ENCODE measurements at regions not wholly inside any gene's neighbourhood (a gene's known extent, or its start where the extent isn't known, plus 50 kb on each side); places are given as distances from the start of the nearest gene placed in this dataset.

DNA sequence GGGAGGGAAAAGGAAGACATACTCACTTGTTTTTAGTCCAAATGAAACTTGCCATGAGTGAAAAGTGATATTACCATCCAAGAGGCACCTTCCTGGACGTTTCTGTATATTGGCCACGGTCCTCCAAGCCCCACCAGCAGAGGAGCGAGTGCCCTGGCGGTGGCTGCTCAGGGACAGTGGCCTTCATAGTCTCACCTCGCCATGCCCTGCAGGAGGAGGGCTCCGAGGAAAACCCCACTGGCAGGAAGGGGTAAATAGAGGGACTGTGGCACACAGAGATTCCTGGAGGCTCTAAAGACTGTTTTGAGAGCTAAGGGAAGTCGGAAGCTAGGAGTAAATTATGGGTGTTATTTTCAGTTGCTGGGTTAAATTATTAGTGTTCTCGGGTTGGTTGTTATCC, 98.4 kb upstream of the UBL3 start:
- no peak for DNase-seq

DNA sequence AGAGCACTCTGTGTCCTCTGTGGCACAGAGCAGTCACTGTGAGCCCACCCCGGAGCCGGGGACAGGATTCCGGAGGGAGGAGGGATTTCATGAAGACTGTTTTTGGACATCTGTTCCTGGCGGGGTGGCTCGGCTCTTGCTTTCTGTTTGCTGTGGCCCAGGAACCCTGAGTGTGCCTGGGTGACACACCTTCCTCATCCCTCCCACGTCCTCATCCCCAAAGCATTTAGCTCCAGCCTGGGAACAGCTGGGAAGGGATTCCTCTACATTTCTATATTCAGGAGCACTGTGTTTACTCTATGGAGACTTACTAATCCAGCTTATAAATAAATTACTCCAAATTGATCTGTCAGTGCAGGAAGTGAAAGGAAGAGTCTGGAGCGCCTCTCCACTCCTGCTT, 97.8 kb upstream of the UBL3 start:
- DNase-seq, result no peak

DNA sequence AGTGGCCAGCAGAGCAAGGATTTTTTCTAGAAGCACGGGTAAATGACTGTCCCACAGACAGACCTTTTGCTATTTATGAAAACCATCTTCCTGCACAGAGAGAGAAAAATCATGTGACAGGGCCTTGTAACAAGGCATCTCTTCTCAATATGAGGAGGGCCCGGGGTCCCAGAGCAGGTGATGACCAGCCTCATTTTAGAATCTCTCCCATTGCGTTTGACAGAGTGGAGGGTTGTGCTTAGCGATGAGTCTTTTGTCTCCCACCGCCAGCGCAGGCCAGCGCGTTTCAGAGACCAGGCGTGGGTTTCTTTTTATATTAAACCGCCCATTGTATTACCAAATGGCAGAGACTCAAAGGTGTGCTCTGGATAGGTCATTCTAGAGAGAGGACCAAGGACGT, 97.4 kb upstream of the UBL3 start:
- DNase-seq, result no peak

DNA sequence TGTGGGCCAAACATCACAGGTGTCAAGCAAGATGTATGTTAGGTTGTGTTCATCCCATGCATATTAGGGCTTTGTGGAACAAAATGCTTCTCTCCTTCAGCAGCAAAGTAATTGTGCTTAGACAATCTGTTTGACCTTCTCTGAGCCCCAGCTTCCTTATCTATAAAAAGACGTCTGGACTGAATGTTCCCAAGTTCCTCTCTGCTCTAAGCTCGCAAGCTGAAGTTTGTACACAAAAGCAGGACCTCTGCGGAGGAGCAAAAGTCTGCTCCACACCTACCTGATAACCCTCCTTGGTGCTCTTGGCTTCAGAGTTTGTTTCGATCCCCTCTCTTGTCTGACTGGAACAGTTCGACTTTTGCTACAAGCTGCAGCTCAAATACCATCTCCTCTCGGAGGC, 95.7 kb upstream of the UBL3 start:
- DNase-seq, result no peak

- DNase-seq, result no peak
Measured at GRCh38 chr13:29943686-29944085, 93.3 kb upstream of the UBL3 start.

DNA sequence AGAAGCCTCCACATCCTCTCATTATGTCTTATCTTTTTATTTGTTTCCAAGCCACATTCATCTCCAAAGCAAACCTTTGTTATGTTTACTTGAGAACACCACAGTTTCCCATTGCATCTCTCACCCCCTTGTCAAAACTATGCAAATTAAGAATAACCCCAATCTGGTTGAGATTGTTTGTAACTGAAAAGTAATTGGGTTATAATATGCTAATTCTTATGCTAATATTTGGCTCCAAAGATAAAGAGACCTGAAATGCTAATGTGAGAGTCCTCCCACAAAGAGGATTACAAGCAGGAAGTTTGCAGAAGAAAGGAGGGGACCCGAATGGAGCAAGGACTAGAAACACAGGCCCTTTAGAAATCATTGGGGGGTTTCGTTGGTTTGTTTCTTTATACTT, 92.9 kb upstream of the UBL3 start:
- DNase-seq, result no peak

- DNase-seq, result no peak
Measured at GRCh38 chr13:29940715-29941114, 90.3 kb upstream of the UBL3 start.

DNA sequence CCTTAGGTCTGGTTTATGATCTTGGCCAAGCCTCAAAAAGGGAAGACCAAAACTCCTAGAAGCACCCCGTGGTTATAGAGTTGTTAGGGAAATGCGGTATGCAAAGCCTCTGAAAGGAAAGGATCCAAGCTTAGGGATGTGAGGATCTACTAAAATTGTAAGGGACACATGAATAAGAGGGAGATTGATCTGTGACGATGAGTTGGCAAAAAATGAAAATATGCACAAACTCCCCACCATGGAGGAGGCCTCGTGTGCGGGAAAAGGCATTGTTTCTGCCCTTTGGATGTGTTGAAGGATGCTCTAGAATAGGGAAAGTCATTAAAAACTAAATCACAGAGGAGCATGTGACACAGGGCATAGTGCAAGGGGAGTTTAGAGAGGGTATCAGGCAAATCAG, 88.7 kb upstream of the UBL3 start:
- no peak for DNase-seq

DNA sequence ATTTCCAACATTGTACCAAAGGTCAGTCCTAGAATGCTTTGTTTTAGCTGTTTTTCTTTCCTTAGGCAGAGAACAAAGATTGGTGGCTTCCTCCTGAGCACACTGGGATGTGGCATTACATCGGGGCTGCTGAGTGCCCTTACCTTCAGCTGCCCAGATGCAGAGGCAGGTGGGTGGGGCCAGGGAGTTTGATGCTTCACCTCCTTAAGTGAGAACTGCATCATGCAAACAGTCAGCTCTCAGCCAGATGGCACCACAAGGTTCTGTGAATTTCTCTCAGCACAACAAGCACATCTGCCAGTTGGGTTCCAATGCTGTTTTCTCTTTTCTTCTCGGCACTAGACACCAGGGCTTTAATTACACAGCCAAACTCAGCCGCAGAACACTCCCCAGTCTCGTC, 87.4 kb upstream of the UBL3 start:
- DNase-seq, result peak; percentile 92

DNA sequence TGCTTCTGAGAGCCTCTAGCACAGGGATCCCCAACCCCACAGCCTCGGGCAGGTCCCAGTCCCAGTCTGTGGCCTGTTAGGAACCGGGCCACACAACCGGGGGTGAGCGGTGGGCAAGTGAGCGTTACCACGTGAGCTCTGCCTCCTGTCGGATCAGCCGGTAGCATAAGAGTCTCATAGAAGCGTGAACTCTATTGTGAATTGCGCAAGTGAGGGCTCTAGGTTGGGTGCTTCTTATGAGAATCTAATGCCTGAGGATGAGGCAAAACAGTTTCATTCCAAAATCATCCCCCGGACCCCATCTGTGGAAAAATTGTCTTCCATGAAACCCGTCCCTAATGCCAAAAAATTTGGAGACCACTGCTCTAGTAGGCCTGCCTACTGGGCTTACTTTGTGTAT, 87.0 kb upstream of the UBL3 start:
- no peak for DNase-seq

- DNase-seq, result no peak
Measured at GRCh38 chr13:29936956-29937355, 86.5 kb upstream of the UBL3 start.

DNA sequence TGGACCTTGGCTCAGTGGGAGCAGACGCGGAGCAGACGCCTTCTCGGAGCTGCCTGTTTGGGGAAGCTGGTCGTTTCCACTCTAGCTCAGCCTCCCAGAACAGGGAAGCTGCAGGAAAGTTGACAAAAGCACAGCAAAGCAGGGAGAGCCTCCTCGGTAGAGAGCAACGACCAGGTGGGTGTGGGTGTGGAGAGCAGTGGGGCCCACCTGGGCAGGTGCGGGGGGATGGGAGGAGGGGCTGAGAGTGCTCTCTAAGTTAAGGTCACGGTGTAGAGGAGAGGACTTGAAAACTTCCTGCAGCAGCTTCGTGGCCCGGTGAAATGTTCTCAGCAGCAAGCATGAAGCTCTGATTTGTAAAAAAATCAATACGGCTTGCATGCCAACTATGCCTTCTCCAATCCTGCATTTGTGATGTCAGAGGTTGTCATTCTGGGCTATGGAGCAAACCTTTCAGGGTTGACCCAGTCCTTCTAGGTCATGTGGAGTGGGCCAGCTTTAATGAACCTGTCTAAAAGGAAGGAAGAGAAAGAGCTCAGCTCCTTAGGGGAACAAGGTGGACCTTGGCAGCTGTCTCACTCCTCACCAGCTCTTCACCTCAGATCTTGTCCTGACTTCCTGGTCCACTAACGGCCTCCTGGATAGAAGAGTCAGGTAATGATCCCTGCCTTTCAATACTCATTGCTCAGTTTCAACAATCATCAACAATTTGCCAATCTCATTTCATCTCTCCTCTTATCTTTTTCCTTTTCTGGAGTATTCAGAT, 85.8 kb upstream of the UBL3 start:
- no peak for DNase-seq

GRCh38 chr13:29935309-29935981, 85.0 kb upstream of the UBL3 start:
- no peak for DNase-seq

GRCh38 chr13:29934531-29935308, 84.3 kb upstream of the UBL3 start:
- DNase-seq, result peak; percentile 63

DNA sequence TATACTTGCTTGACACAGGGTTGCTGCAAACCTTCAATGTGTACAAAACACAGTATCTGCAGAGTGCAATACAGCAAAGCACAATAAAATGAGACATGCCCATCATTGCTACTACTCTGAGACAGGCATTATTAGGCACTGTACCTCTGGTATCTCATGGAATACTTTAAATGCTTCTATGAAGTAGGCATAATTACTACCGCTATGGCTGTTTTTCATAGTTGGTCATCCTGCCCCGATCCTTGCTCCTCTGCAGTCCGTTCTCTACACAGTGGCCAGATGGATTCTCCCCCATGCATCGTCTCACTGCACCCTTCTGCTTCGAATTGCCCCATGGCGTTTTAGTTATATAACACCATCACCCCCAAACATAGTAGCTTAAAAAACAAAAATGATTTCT, 83.0 kb upstream of the UBL3 start:
- no peak for DNase-seq

GRCh38 chr13:29931696-29932095, 81.3 kb upstream of the UBL3 start:
- DNase-seq, result no peak

DNA sequence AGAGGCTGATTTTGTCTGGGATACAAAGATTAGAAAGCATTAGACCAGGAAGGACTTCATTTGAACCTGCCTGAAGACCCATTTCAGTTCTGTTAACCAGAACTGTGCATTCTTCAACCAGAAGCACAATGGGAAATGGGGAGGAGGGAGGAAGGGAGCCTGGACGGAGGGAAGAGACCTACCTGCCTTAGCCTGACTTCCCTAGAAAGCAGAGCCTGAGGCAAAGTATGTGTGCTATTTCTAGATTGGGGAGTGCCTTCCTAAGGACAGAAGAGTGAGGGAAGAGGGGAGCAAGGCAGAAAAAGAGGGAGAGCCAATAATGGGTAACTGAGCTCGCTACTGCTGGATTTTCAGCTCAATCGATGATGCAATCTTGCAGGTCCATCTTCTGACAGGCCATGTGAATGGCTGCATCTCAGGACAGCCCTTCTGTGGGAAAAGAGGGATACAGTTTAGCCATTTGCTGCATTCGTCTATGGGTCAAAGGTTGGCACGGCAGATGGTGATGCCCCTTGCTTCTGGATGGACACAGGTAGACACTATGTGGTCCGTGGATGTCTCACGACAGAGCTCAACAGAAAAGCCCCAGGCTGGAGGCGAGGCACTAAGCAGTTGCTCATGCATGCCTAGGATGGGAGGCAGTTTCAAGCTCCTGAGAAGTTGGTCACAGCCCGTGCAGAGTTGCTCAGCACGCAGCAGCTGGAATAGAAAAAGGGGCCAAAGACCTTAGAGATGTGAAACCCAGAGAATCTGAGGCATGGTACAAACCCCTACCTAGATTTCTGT, 78.8 kb upstream of the UBL3 start:
- DNase-seq, result no peak

DNA sequence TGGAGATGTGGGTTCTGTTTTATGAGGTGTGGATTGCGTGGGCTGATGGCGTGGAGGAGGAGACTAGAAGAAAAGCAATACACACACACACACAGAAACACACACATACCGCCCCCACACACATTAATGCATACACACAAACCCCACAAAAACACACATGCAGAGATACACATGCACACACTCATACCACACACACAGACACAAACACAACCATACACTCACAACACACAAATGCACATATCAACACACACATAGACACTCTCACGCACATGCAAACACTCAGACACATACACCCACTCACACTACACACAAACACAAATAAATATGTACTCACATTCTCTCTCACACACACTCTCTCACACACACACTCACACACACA, 75.7 kb upstream of the UBL3 start:
- no peak for DNase-seq

GRCh38 chr13:29925457-29926097, 75.2 kb upstream of the UBL3 start:
- peak; percentile 5 for DNase-seq

GRCh38 chr13:29924482-29925350, 74.3 kb upstream of the UBL3 start:
- DNase-seq, result peak; percentile 78
